ENCODE measurements at regions not wholly inside any gene's neighbourhood (a gene's known extent, or its start where the extent isn't known, plus 50 kb on each side); places are given as distances from the start of the nearest gene placed in this dataset.

GRCh38 chr3:193992425-193993037 is 143.4 kb upstream of the HES1 start:
- H3K4me3 ChIP-seq (ENCODE audit: low read depth, low read length) = no peak overlapping the region
- TF ChIP-seq CTCF (IDR thresholded peaks at IDR 0.05; ENCODE audit: borderline replicate concordance, insufficient read depth, low read depth, low read length) = no peak

GRCh38 chr3:193996221-193996620 is 139.7 kb upstream of the HES1 start:
- no peak for TF ChIP-seq CTCF (IDR thresholded peaks at IDR 0.05; ENCODE audit: borderline replicate concordance, insufficient read depth, low read depth, low read length)
- no peak overlapping the region for H3K4me3 ChIP-seq (ENCODE audit: low read depth, low read length)

GRCh38 chr3:193996641-193997089 is 139.3 kb upstream of the HES1 start:
- no peak overlapping the region for H3K4me3 ChIP-seq (ENCODE audit: low read depth, low read length)
- no peak for TF ChIP-seq CTCF (IDR thresholded peaks at IDR 0.05; ENCODE audit: borderline replicate concordance, insufficient read depth, low read depth, low read length)

- no peak for TF ChIP-seq CTCF (IDR thresholded peaks at IDR 0.05; ENCODE audit: borderline replicate concordance, insufficient read depth, low read depth, low read length)
- no peak overlapping the region for H3K4me3 ChIP-seq (ENCODE audit: low read depth, low read length)
Measured at GRCh38 chr3:193997228-193998122, 138.5 kb upstream of the HES1 start.

- H3K4me3 ChIP-seq (ENCODE audit: low read depth, low read length) = no peak overlapping the region
Measured at GRCh38 chr3:193998123-193998448, 137.9 kb upstream of the HES1 start.

GRCh38 chr3:193998628-193999195 is 137.2 kb upstream of the HES1 start:
- H3K4me3 ChIP-seq (ENCODE audit: low read depth, low read length) = no peak overlapping the region
- TF ChIP-seq CTCF (IDR thresholded peaks at IDR 0.05; ENCODE audit: borderline replicate concordance, insufficient read depth, low read depth, low read length) = no peak

More at GRCh38 chr3:193998123-193998448, 137.9 kb upstream of the HES1 start:
- no peak for TF ChIP-seq CTCF (IDR thresholded peaks at IDR 0.05; ENCODE audit: borderline replicate concordance, insufficient read depth, low read depth, low read length)
